ENCODE measurements at regions not wholly inside any gene's neighbourhood (a gene's known extent, or its start where the extent isn't known, plus 50 kb on each side); places are given as distances from the start of the nearest gene placed in this dataset.

DNA sequence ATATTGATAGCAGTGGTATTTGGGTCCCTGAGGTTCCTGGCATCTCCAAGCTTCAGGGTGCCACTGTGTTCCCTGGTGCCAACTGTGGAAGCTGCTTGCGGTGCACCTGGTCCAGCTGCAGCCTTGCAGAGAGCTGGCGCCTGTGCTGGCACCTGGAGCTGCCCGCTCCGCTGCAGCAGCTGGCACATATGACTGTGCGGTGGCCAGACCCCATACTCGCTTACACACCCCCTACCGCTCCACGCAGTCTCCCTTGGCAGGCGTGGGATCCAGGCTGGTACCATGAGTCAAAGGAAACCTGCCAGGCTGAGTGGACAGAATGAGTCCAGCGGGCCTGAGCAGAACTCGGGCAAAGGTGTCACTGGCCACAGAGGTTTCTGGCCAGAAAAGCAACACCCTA, 89.9 kb upstream of the JAZF1 start:
- no peak for DNase-seq (ENCODE audit: insufficient read length, low spot score)
- no peak for FAIRE-seq
- TF ChIP-seq, protein P1, sequence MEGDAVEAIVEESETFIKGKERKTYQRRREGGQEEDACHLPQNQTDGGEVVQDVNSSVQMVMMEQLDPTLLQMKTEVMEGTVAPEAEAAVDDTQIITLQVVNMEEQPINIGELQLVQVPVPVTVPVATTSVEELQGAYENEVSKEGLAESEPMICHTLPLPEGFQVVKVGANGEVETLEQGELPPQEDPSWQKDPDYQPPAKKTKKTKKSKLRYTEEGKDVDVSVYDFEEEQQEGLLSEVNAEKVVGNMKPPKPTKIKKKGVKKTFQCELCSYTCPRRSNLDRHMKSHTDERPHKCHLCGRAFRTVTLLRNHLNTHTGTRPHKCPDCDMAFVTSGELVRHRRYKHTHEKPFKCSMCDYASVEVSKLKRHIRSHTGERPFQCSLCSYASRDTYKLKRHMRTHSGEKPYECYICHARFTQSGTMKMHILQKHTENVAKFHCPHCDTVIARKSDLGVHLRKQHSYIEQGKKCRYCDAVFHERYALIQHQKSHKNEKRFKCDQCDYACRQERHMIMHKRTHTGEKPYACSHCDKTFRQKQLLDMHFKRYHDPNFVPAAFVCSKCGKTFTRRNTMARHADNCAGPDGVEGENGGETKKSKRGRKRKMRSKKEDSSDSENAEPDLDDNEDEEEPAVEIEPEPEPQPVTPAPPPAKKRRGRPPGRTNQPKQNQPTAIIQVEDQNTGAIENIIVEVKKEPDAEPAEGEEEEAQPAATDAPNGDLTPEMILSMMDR (IDR thresholded peaks at IDR 0.05; ENCODE audit: insufficient read depth, missing control alignments): no peak

DNA sequence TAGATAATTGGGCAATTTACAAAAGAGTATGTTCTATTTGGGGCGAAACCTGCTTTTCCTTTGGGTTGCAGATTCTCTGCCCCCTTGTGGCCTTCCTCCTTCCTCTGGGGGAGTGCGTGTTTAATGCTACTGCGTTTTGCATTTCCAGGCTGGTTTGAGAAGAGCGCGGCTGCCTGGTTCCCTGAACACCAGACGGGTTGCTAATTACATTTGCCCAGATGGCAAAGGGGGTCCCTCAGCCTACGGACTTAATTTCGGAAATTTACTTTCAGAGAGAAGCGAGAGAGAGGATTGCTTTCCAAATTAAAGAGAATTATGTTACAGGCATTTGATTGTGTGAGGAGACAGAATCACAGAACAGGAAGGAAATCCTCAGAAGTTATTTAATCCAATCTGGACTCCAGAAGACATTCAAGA, 91.9 kb upstream of the JAZF1 start:
- FAIRE-seq (peak; percentile 53), DNase-seq (ENCODE audit: insufficient read length, low spot score) (peak; percentile 22)
- TF ChIP-seq, protein P1 (IDR thresholded peaks at IDR 0.05; ENCODE audit: insufficient read depth, missing control alignments): peak; percentile 76

DNA sequence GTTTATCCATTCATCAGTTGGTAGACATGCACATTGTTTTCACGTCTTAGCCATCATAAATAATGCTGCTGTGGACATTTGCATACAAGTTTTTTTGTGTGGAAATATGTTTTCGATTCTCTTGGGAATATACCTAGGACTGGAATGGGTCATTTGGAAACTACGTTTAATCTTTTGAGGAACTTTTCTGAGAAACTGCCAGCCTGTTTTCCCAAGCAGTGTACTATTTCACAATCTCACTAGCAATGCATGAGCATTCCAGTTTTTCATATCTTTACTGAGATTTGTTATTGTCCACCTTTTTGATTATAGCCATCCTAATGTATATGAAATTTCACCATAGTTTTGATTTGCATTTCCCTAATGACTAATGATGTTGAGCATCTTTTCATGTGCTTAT, 95.7 kb upstream of the JAZF1 start:
- no peak for FAIRE-seq
- DNase-seq (ENCODE audit: insufficient read length, low spot score): no peak
- TF ChIP-seq, protein P1 (IDR thresholded peaks at IDR 0.05; ENCODE audit: insufficient read depth, missing control alignments): no peak

DNA sequence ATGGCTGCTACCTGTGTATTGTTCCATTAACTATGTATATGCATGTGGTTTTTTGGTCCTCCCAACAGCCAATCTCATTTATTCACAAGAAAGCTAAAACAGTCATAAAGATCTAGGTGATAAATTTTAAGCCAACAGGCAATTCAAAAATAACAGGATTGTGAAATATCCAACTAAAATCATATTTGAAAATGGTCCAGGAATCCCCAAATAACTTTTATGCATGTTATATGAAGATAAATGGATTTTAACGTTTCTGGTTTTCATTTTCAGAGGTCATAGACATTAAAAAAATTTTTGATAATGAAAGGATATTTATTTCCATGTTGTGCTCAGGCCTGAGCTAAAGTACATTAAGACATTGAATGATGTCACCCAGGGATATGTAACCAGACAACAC, 96.8 kb upstream of the JAZF1 start:
- TF ChIP-seq, protein P1 (IDR thresholded peaks at IDR 0.05; ENCODE audit: insufficient read depth, missing control alignments): no peak
- no peak for DNase-seq (ENCODE audit: insufficient read length, low spot score)
- no peak for FAIRE-seq

DNA sequence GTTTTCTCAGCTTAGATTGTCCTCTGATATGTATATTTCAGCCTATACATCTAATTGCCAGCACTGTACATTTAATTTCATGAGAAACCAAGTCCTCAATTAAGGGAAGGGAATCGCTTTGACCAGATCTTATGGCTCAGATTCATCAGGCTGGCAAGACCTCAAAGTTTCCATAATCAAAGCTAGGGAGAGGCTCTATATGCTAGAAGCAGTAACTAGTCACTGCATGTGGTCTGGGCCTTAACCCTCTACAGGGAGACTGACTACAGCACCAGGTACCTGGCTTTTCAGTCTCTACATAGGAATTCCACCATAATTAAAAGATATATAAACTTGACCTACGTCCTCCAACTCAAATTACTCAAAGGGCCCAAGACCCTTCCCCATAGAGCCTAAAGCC, 97.4 kb upstream of the JAZF1 start:
- DNase-seq (ENCODE audit: insufficient read length, low spot score) (no peak), FAIRE-seq (no peak)
- TF ChIP-seq, protein P1 (IDR thresholded peaks at IDR 0.05; ENCODE audit: insufficient read depth, missing control alignments): no peak

DNA sequence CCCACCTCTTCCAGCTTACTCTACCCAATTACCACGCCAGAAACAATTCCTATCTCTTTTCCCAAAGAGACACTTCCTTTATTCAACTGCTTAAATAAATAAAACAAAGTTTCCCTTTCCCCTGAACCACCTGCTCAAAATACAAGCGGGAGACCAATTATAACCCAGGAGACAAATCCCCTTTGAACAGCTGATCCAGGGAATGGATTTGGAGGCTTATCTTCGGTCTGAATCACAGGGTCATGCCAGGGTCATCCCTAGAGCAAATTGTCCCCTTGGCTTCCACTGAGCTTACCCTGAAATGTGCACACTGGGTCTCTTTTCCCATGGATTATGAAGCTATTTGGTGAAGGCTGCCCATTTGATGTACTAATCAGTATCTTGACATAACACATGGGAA, 99.9 kb upstream of the JAZF1 start:
- DNase-seq (ENCODE audit: insufficient read length, low spot score) (peak; percentile 15), FAIRE-seq (peak; percentile 79)
- TF ChIP-seq, protein P1 (IDR thresholded peaks at IDR 0.05; ENCODE audit: insufficient read depth, missing control alignments): no peak

DNA sequence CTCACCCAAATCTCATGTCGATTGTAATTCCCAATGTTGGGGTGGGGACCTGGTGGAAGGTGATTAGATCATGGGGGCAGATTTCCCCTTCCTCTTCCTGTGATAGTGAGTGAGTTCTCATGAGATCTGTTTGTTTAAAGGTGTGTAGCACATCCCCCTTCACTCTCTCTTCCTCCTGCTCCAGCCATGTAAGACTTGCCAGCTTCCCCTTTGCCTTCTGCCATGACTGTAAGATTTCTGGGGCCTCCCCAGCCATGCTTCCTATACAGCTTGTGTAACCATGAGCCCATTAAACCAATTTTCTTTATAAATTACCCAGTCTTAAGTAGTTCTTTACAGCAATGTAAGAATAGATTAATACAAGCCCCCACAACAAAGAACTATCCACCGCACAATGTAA, 109.9 kb upstream of the JAZF1 start:
- TF ChIP-seq, protein P1 (IDR thresholded peaks at IDR 0.05; ENCODE audit: insufficient read depth, missing control alignments): no peak
- FAIRE-seq (no peak), DNase-seq (ENCODE audit: insufficient read length, low spot score) (no peak)
